ENCODE measurements at regions not wholly inside any gene's neighbourhood (a gene's known extent, or its start where the extent isn't known, plus 50 kb on each side); places are given as distances from the start of the nearest gene placed in this dataset.
A peak's percentile ranks its signal among the peaks of the same experiment; 100 is the strongest.

GRCh38 chr15:31263751-31264558 lies 62.7 kb upstream of the KLF13 start:
- Histone ChIP-seq H3K9me3 (ENCODE audit: control insufficient read depth, low read depth, low read length) (no peaks in the 10 kb centered on the region), H3K27me3 (ENCODE audit: control insufficient read depth, insufficient read depth, low read length) (no peaks in the 10 kb centered on the region), H3K27ac (ENCODE audit: low read length) (no peak overlapping the region), H3K36me3 (ENCODE audit: control insufficient read depth, insufficient read depth, low read length) (no peaks in the 10 kb centered on the region), H3K4me1 (ENCODE audit: control insufficient read depth, insufficient read depth, low read length) (peaks cover 35% of the 10 kb centered on the region), H3K4me3 (ENCODE audit: low read length) (no peak overlapping the region)
- WGBS (ENCODE audit: insufficient coverage, low lambda C conversion rate), result no CpG with 5 or more reads among the region's 24 CpGs
- no peak for DNase-seq

GRCh38 chr15:31264559-31265089 lies 62.0 kb upstream of the KLF13 start:
- no peak overlapping the region for H3K27ac ChIP-seq (ENCODE audit: low read length)
- WGBS (ENCODE audit: insufficient coverage, low lambda C conversion rate), result no CpG with 5 or more reads among the region's 6 CpGs
- H3K27me3 ChIP-seq (ENCODE audit: control insufficient read depth, insufficient read depth, low read length), result no peaks in the 10 kb centered on the region
- H3K4me1 ChIP-seq (ENCODE audit: control insufficient read depth, insufficient read depth, low read length), result peaks cover 41% of the 10 kb centered on the region
- no peaks in the 10 kb centered on the region for H3K36me3 ChIP-seq (ENCODE audit: control insufficient read depth, insufficient read depth, low read length)
- no peaks in the 10 kb centered on the region for H3K9me3 ChIP-seq (ENCODE audit: control insufficient read depth, low read depth, low read length)
- no peak overlapping the region for H3K4me3 ChIP-seq (ENCODE audit: low read length)
- DNase-seq, result no peak

DNA sequence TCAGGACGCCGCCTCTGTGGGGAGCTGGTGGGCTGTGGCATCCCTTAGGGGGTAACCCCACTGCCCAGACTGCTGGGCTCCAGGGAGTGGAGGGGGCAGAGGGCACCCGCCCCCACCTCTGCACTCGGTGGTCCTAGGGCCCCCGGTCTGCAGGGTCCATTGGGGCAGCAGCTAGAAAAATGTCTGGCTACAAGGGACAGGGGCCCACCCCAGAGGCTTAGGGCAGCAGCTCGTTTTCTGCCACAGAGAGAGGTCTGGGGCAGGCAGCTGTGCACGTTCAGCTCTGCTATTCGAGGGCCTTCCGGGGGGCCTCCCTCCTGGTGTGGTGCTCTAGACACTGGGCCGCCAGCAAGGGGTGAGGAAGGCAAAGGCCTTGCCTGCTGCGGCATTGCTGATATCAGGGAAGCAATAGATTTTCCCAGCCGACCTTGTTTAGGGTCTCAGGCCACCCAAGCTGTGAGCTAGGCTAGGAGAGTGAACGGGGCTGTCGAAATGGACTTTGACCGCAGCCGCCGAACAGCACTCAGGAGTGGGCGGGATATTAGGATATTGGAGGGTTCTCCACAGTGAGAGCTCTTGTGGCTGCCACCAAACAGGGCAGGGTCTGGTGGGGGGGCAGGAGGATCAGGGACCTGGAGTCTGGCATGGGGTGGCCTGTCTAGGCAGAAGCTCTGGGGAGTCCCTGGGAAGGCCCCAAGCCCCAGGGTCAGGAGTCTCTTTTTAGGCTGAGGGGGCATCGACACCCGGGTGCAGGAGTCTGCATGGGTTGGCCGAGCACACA lies 61.4 kb upstream of the KLF13 start:
- Histone ChIP-seq H3K27ac (ENCODE audit: low read length) (peak overlapping the region; percentile 50), H3K4me1 (ENCODE audit: control insufficient read depth, insufficient read depth, low read length) (peaks cover 46% of the 10 kb centered on the region), H3K36me3 (ENCODE audit: control insufficient read depth, insufficient read depth, low read length) (no peaks in the 10 kb centered on the region), H3K4me3 (ENCODE audit: low read length) (no peak overlapping the region), H3K27me3 (ENCODE audit: control insufficient read depth, insufficient read depth, low read length) (no peaks in the 10 kb centered on the region), H3K9me3 (ENCODE audit: control insufficient read depth, low read depth, low read length) (no peaks in the 10 kb centered on the region)
- WGBS (ENCODE audit: insufficient coverage, low lambda C conversion rate), result no CpG with 5 or more reads among the region's 21 CpGs
- peak in 1 of 2 donors; percentile 85 for DNase-seq

- DNase-seq, result peak in 1 of 2 donors; percentile 65
- no peak overlapping the region for H3K4me3 ChIP-seq (ENCODE audit: low read length)
- no peaks in the 10 kb centered on the region for H3K36me3 ChIP-seq (ENCODE audit: control insufficient read depth, insufficient read depth, low read length)
- peak overlapping the region; percentile 50 for H3K27ac ChIP-seq (ENCODE audit: low read length)
- H3K9me3 ChIP-seq (ENCODE audit: control insufficient read depth, low read depth, low read length), result no peaks in the 10 kb centered on the region
- peaks cover 46% of the 10 kb centered on the region for H3K4me1 ChIP-seq (ENCODE audit: control insufficient read depth, insufficient read depth, low read length)
- H3K27me3 ChIP-seq (ENCODE audit: control insufficient read depth, insufficient read depth, low read length), result no peaks in the 10 kb centered on the region
- WGBS (ENCODE audit: insufficient coverage, low lambda C conversion rate), result no CpG with 5 or more reads among the region's 22 CpGs
Measured at GRCh38 chr15:31265871-31266711, 60.5 kb upstream of the KLF13 start.

GRCh38 chr15:31266712-31267111 lies 59.9 kb upstream of the KLF13 start:
- peaks cover 48% of the 10 kb centered on the region for H3K4me1 ChIP-seq (ENCODE audit: control insufficient read depth, insufficient read depth, low read length)
- H3K27ac ChIP-seq (ENCODE audit: low read length), result no peak overlapping the region
- H3K9me3 ChIP-seq (ENCODE audit: control insufficient read depth, low read depth, low read length), result no peaks in the 10 kb centered on the region
- no peaks in the 10 kb centered on the region for H3K27me3 ChIP-seq (ENCODE audit: control insufficient read depth, insufficient read depth, low read length)
- DNase-seq, result no peak
- no peaks in the 10 kb centered on the region for H3K36me3 ChIP-seq (ENCODE audit: control insufficient read depth, insufficient read depth, low read length)
- no peak overlapping the region for H3K4me3 ChIP-seq (ENCODE audit: low read length)
- WGBS (ENCODE audit: insufficient coverage, low lambda C conversion rate), result no CpG with 5 or more reads among the region's 13 CpGs

- Histone ChIP-seq H3K27me3 (ENCODE audit: control insufficient read depth, insufficient read depth, low read length) (no peaks in the 10 kb centered on the region), H3K4me3 (ENCODE audit: low read length) (no peak overlapping the region), H3K9me3 (ENCODE audit: control insufficient read depth, low read depth, low read length) (no peaks in the 10 kb centered on the region), H3K4me1 (ENCODE audit: control insufficient read depth, insufficient read depth, low read length) (peaks cover 55% of the 10 kb centered on the region), H3K27ac (ENCODE audit: low read length) (no peak overlapping the region), H3K36me3 (ENCODE audit: control insufficient read depth, insufficient read depth, low read length) (no peaks in the 10 kb centered on the region)
- 100% methylated on average over 1 of the region's 20 CpGs for WGBS (ENCODE audit: insufficient coverage, low lambda C conversion rate)
- DNase-seq, result no peak
Measured at GRCh38 chr15:31267161-31268107, 59.2 kb upstream of the KLF13 start.

DNA sequence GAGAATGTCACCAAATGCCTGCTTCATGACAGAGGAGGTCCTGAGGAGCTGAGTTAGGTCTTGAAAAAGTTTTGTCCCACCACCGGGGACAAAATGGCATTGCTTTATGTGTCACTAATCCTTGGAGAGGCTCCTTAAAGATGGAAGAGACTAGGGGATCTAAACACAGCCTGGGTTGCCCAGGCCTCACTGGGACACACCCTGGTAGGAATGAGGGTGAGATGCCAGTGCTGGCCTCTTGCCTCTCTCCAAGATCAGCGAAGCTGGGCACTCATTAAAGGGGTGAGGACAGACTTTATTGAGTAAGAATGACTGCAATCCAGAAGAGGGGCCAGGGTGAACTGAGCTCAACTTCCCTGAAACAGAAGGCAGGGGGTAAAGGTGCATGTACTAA lies 58.5 kb upstream of the KLF13 start:
- Histone ChIP-seq H3K4me1 (ENCODE audit: control insufficient read depth, insufficient read depth, low read length) (peaks cover 62% of the 10 kb centered on the region), H3K27ac (ENCODE audit: low read length) (no peak overlapping the region), H3K27me3 (ENCODE audit: control insufficient read depth, insufficient read depth, low read length) (no peaks in the 10 kb centered on the region), H3K4me3 (ENCODE audit: low read length) (no peak overlapping the region), H3K9me3 (ENCODE audit: control insufficient read depth, low read depth, low read length) (no peaks in the 10 kb centered on the region), H3K36me3 (ENCODE audit: control insufficient read depth, insufficient read depth, low read length) (no peaks in the 10 kb centered on the region)
- WGBS (ENCODE audit: insufficient coverage, low lambda C conversion rate), result no CpG with 5 or more reads among the region's 2 CpGs
- DNase-seq, result no peak

- Histone ChIP-seq H3K4me3 (ENCODE audit: low read length) (no peak overlapping the region), H3K4me1 (ENCODE audit: control insufficient read depth, insufficient read depth, low read length) (peaks cover 63% of the 10 kb centered on the region), H3K27me3 (ENCODE audit: control insufficient read depth, insufficient read depth, low read length) (no peaks in the 10 kb centered on the region), H3K9me3 (ENCODE audit: control insufficient read depth, low read depth, low read length) (no peaks in the 10 kb centered on the region), H3K36me3 (ENCODE audit: control insufficient read depth, insufficient read depth, low read length) (no peaks in the 10 kb centered on the region), H3K27ac (ENCODE audit: low read length) (peak overlapping the region; percentile 60)
- no CpG with 5 or more reads among the region's 11 CpGs for WGBS (ENCODE audit: insufficient coverage, low lambda C conversion rate)
- DNase-seq, result peak; percentile 77 to 86
Measured at GRCh38 chr15:31268911-31269784, 57.5 kb upstream of the KLF13 start.

Measured in large intestine (tissue), 3 donors.